H1 (cell line): ENCODE measurements at regions not wholly inside any gene's neighbourhood (a gene's known extent, or its start where the extent isn't known, plus 50 kb on each side); places are given as distances from the start of the nearest gene placed in this dataset.

Source experiments
- CTCF ChIA-PET: fragments of 300-600 bp; sonication (Branson Sonifier 250); formaldehyde crosslinking; loops from one replicate; lab custom pipeline; 2021; ENCODE audit not compliant: partially characterized antibody; lab: Charles Lee
- POLR2A ChIA-PET: fragments of 300-600 bp; sonication (Branson Sonifier 250); formaldehyde crosslinking; loops from one replicate; lab custom pipeline; 2021; ENCODE audit warnings: inconsistent platforms; ENCODE audit not compliant: partially characterized antibody; lab: Charles Lee
- DNase-seq, 2 experiments: peaks; one replicate each; pipeline versions ENCODE4 v3.0.0 to v3.0.0-alpha.2; 2010 to 2022; ENCODE audit warnings: low spot score in 2 of 2, low read depth in 1 of 2, mixed read lengths in 1 of 2
- FAIRE-seq: peaks from 2 replicates; lab custom pipeline; 2011; peaks lifted over from hg19 to GRCh38; lab: Jason Lieb, UNC
- H2AFZ ChIP-seq: 2 replicates; pipeline ENCODE4 v1.8.1; 2012; ENCODE audit warnings: low read length, inconsistent platforms
- H2AK5ac ChIP-seq: 2 replicates; pipeline ENCODE4 v1.6.1; 2013; ENCODE audit warnings: low read depth, low read length
- H2BK120ac ChIP-seq: replicated peaks from 2 replicates; pipeline ENCODE3; 2013; ENCODE audit warnings: low read depth, low read length, inconsistent platforms
- H2BK12ac ChIP-seq: 2 replicates; pipeline ENCODE4 v1.6.1; 2013; ENCODE audit warnings: low read depth, low read length
- H2BK15ac ChIP-seq: 2 replicates; pipeline ENCODE4 v1.6.1; 2013; ENCODE audit warnings: low read length
- H2BK20ac ChIP-seq: 2 replicates; pipeline ENCODE4 v1.6.1; 2013; ENCODE audit warnings: low read length
- H2BK5ac ChIP-seq: 2 replicates; pipeline ENCODE4 v1.6.1; 2013; ENCODE audit warnings: low read depth, low read length
- H3K14ac ChIP-seq: 2 replicates; pipeline ENCODE4 v1.6.1; 2013; ENCODE audit warnings: inconsistent platforms; ENCODE audit not compliant: insufficient read length
- H3K18ac ChIP-seq: 2 replicates; pipeline ENCODE4 v1.6.1; 2013; ENCODE audit warnings: low read length; ENCODE audit errors: extremely low read depth
- H3K23ac ChIP-seq: 2 replicates; pipeline ENCODE4 v1.6.1; 2013; ENCODE audit warnings: inconsistent platforms; ENCODE audit not compliant: insufficient read length
- H3K23me2 ChIP-seq: 2 replicates; pipeline ENCODE4 v1.6.1; 2013; ENCODE audit warnings: low read depth, low read length
- H3K27ac ChIP-seq: 2 replicates; pipeline ENCODE4 v1.6.1; 2011; ENCODE audit warnings: low read depth, low read length, inconsistent platforms
- H3K27me3 ChIP-seq, 4 experiments: replicated peaks in 1 of 4; 1 replicate in 1 of 4; 2 replicates in 3 of 4; pipeline versions ENCODE4 v1.6.1 to v1.8.1; 2011 to 2013; ENCODE audit warnings: low read length in 3 of 4, mild to moderate bottlenecking in 3 of 4, inconsistent platforms in 2 of 4, mixed read lengths in 2 of 4, moderate library complexity in 1 of 4; ENCODE audit not compliant: control insufficient read depth in 3 of 4, insufficient read depth in 3 of 4; ENCODE audit errors: extremely low read depth in 1 of 4
- H3K36me3 ChIP-seq, 4 experiments: 2 replicates each; pipeline versions ENCODE4 v1.6.1 to v1.8.1; 2011 to 2013; ENCODE audit warnings: mild to moderate bottlenecking in 4 of 4, low read length in 3 of 4, moderate library complexity in 2 of 4, control low read depth in 1 of 4, inconsistent platforms in 1 of 4; ENCODE audit not compliant: insufficient read depth in 4 of 4, control insufficient read depth in 2 of 4
- H3K4ac ChIP-seq: replicated peaks from 2 replicates; pipeline ENCODE3; 2013; ENCODE audit warnings: low read length, low read depth, mixed read lengths, inconsistent platforms; ENCODE audit not compliant: insufficient read length
- H3K4me1 ChIP-seq, 4 experiments: replicated peaks in 1 of 4; 1 replicate in 1 of 4; 2 replicates in 3 of 4; pipeline versions ENCODE4 v1.6.1 to v1.8.1; 2011 to 2013; ENCODE audit warnings: low read length in 3 of 4, inconsistent platforms in 2 of 4, mixed read lengths in 1 of 4; ENCODE audit not compliant: insufficient read depth in 4 of 4, control insufficient read depth in 3 of 4
- H3K4me2 ChIP-seq, 2 experiments: 2 replicates each; pipeline versions ENCODE4 v1.6.1 to v1.8.1; 2011 to 2013; ENCODE audit warnings: low read depth in 2 of 2, low read length in 2 of 2, control low read depth in 1 of 2, inconsistent platforms in 1 of 2, mild to moderate bottlenecking in 1 of 2; ENCODE audit not compliant: insufficient read depth in 1 of 2
- H3K4me3 ChIP-seq, 4 experiments: fragments of 200-600, 300-600 bp in 1 of 4; sonication (generic), shearing (Covaris generic), sonication (Bioruptor Twin) in 1 of 4; 2 replicates each; pipeline versions ENCODE4 v1.5.1 to v1.8.1; 2011 to 2016; ENCODE audit warnings: low read length in 4 of 4, low read depth in 3 of 4, control low read depth in 2 of 4, inconsistent platforms in 2 of 4, mild to moderate bottlenecking in 2 of 4, mixed read lengths in 1 of 4, moderate library complexity in 1 of 4; ENCODE audit not compliant: insufficient read depth in 2 of 4; ENCODE audit errors: extremely low read depth in 1 of 4
- H3K56ac ChIP-seq: replicated peaks from 2 replicates; pipeline ENCODE3; 2013; ENCODE audit warnings: low read depth, mild to moderate bottlenecking, mixed read lengths, low read length, inconsistent platforms; ENCODE audit not compliant: insufficient read length
- H3K79me1 ChIP-seq: 2 replicates; pipeline ENCODE4 v1.6.1; 2013; ENCODE audit warnings: low read depth, low read length, control low read depth
- H3K79me2 ChIP-seq, 2 experiments: 2 replicates each; pipeline versions ENCODE4 v1.6.1 to v1.8.1; 2012 to 2013; ENCODE audit warnings: low read length in 2 of 2, mild to moderate bottlenecking in 2 of 2, inconsistent platforms in 1 of 2; ENCODE audit not compliant: insufficient read depth in 2 of 2, control insufficient read depth in 1 of 2
- H3K9ac ChIP-seq, 4 experiments: replicated peaks in 1 of 4; 1 replicate in 1 of 4; 2 replicates in 3 of 4; pipeline versions ENCODE4 v1.6.1 to v1.8.1; 2011 to 2013; ENCODE audit warnings: low read depth in 3 of 4, low read length in 3 of 4, control low read depth in 2 of 4, mild to moderate bottlenecking in 2 of 4, moderate library complexity in 2 of 4, inconsistent platforms in 1 of 4; ENCODE audit errors: extremely low read depth in 1 of 4
- H3K9me3 ChIP-seq, 2 experiments: 2 replicates each; pipeline versions ENCODE4 v1.6.1 to v1.8.1; 2012 to 2013; ENCODE audit warnings: mild to moderate bottlenecking in 2 of 2, moderate library complexity in 2 of 2, control low read depth in 1 of 2, inconsistent platforms in 1 of 2, low read depth in 1 of 2, low read length in 1 of 2, mixed read lengths in 1 of 2; ENCODE audit not compliant: insufficient read depth in 2 of 2
- H4K20me1 ChIP-seq, 2 experiments: replicated peaks in 1 of 2; 2 replicates each; pipeline versions ENCODE3 to v1.8.1; 2011 to 2013; ENCODE audit warnings: inconsistent platforms in 2 of 2, low read length in 2 of 2, mild to moderate bottlenecking in 1 of 2; ENCODE audit not compliant: insufficient read depth in 2 of 2, control insufficient read depth in 1 of 2
- H4K5ac ChIP-seq: 2 replicates; pipeline ENCODE4 v1.6.1; 2013; ENCODE audit warnings: low read length, low read depth, mixed read lengths, inconsistent platforms; ENCODE audit not compliant: insufficient read length
- H4K8ac ChIP-seq: 2 replicates; pipeline ENCODE4 v1.8.0; 2013; ENCODE audit warnings: mild to moderate bottlenecking, moderate library complexity, low read length, inconsistent platforms; ENCODE audit not compliant: insufficient read depth; ENCODE audit errors: extremely low read depth
- H4K91ac ChIP-seq: replicated peaks from 2 replicates; pipeline ENCODE3; 2013; ENCODE audit warnings: low read length, mixed read lengths, inconsistent platforms; ENCODE audit not compliant: insufficient read length
- CBX5 ChIP-seq: fragments of 300-800, 300-1000 bp; sonication (generic); IDR thresholded peaks from 2 replicates; pipeline ENCODE4 v1.7.1; 2016; ENCODE audit warnings: antibody characterized with exemption, low read length, low read depth
- CHD1 ChIP-seq: IDR thresholded peaks from 2 replicates; pipeline ENCODE4 v1.6.1; 2012; ENCODE audit warnings: low read depth, low read length, improper control_type of control experiment
- CHD2 ChIP-seq: IDR thresholded peaks from 2 replicates; pipeline ENCODE4 v1.6.1; 2012; ENCODE audit warnings: low read length, improper control_type of control experiment
- EP300 ChIP-seq, 2 experiments: IDR thresholded peaks; 1 replicate in 1 of 2; 2 replicates in 1 of 2; pipeline ENCODE4 v1.6.1; 2011 to 2012; ENCODE audit warnings: low read depth in 2 of 2, low read length in 2 of 2, mild to moderate bottlenecking in 2 of 2, borderline replicate concordance in 1 of 2, inconsistent platforms in 1 of 2, moderate library complexity in 1 of 2
- JUN ChIP-seq: IDR thresholded peaks from 2 replicates; pipeline ENCODE4 v1.6.1; 2011; ENCODE audit warnings: low read depth, mild to moderate bottlenecking, improper control_type of control experiment, low read length
- MAFK ChIP-seq: IDR thresholded peaks from 2 replicates; pipeline ENCODE4 v1.6.1; 2012; ENCODE audit warnings: low read depth, mild to moderate bottlenecking, improper control_type of control experiment, low read length
- RAD21 ChIP-seq, 2 experiments: IDR thresholded peaks in 1 of 2; conservative IDR thresholded peaks in 1 of 2; 2 replicates each; pipeline ENCODE4 v1.6.1; 2011; ENCODE audit warnings: low read depth in 2 of 2, low read length in 2 of 2, improper control_type of control experiment in 1 of 2, inconsistent platforms in 1 of 2, mild to moderate bottlenecking in 1 of 2, moderate library complexity in 1 of 2
- RFX5 ChIP-seq: IDR thresholded peaks from 2 replicates; pipeline ENCODE4 v1.6.1; 2011; ENCODE audit warnings: low read depth, low read length, improper control_type of control experiment, borderline replicate concordance
- SIRT6 ChIP-seq: IDR thresholded peaks from one replicate; pipeline ENCODE4 v1.7.1; 2012; ENCODE audit warnings: low read length, inconsistent platforms
- SUZ12 ChIP-seq: fragments of 200-600 bp; sonication (generic); IDR thresholded peaks from 2 replicates; pipeline ENCODE4 v1.6.1; 2012; ENCODE audit warnings: mild to moderate bottlenecking, inconsistent platforms, low read length, moderate library complexity, mixed read lengths
- TBP ChIP-seq: IDR thresholded peaks from 2 replicates; pipeline ENCODE4 v1.6.1; 2011; ENCODE audit warnings: low read depth, low read length, improper control_type of control experiment
- TCF12 ChIP-seq: IDR thresholded peaks from 2 replicates; pipeline ENCODE4 v1.6.1; 2011; ENCODE audit warnings: low read depth, mild to moderate bottlenecking, low read length
- WGBS, 2 experiments: shearing (Covaris generic) in 1 of 2; methylation state at CpG; one replicate each; pipeline versions ENCODE4 v1.1.6 to v1.1.7; 2013 to 2015; ENCODE audit warnings: low lambda C conversion rate in 2 of 2, mixed read lengths in 2 of 2, inconsistent platforms in 1 of 2, low coverage in 1 of 2, missing lambda C conversion rate in 1 of 2; ENCODE audit not compliant: insufficient replicate concordance in 2 of 2, insufficient coverage in 1 of 2, insufficient read length in 1 of 2; ENCODE audit errors: extremely low coverage in 1 of 2, missing lambda C conversion rate in 1 of 2; 5-methylcytosine and 5-hydroxymethylcytosine counted together
- TF ChIP-seq, protein P1 (sequence below), 3 experiments: IDR thresholded peaks; 1 replicate in 2 of 3; 2 replicates in 1 of 3; pipeline versions ENCODE4 v1.5.1 to v1.6.1; 2011; ENCODE audit warnings: low read length in 3 of 3, mild to moderate bottlenecking in 3 of 3, inconsistent platforms in 2 of 3, low read depth in 1 of 3, moderate library complexity in 1 of 3; ENCODE audit not compliant: insufficient read depth in 1 of 3; ENCODE audit errors: control extremely low read depth in 1 of 3

DNA sequence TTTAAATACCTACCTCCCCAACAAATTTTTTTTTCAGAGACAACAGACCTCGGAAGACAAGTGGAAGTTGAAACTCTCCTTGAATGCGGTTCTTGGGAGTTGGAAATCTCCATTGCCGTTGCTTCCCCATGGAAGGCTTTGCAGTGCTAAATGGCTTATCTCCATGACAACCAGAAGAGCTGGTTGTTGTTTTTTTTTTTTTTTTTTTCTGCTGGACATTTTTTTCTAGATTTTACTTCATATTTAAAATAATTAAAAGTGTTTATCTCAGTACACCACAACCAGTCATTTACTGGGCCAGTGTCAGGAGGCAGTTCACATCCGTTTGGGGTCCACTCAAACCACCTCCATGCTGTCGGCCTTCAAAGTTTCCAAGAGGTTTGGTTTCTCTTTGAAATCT lies 348.5 kb upstream of the PRKCQ start:
- Histone ChIP-seq H3K36me3 (no peaks in the 10 kb centered on the region), H2AK5ac (no peak overlapping the region), H3K14ac (no peak overlapping the region), H4K5ac (no peak overlapping the region), H4K8ac (no peak overlapping the region), H3K56ac (no peak overlapping the region), H2BK12ac (no peak overlapping the region), H2BK120ac (no peak overlapping the region), H3K79me2 (no peaks in the 10 kb centered on the region), H3K9me3 (no peaks in the 10 kb centered on the region), H3K27me3 (no peaks in the 10 kb centered on the region), H2BK15ac (no peak overlapping the region), H3K4me3 (no peak overlapping the region), H3K9ac (no peak overlapping the region), H3K18ac (no peak overlapping the region), H3K23ac (no peak overlapping the region), H2BK20ac (no peak overlapping the region), H2BK5ac (no peak overlapping the region), H2AFZ (no peak overlapping the region), H3K4me2 (no peak overlapping the region), H4K20me1 (no peaks in the 10 kb centered on the region), H3K23me2 (no peaks in the 10 kb centered on the region), H3K27ac (no peak overlapping the region), H3K4me1 (no peaks in the 10 kb centered on the region; a peak in 1 of 7 replicates), H4K91ac (no peak overlapping the region), H3K4ac (no peak overlapping the region), H3K79me1 (no peaks in the 10 kb centered on the region)
- FAIRE-seq (no peak), DNase-seq (no peak)
- POLR2A ChIA-PET, result no interaction called here
- CTCF ChIA-PET, result interaction anchor here (1.4 to 1.5 kb wide), 2 partner anchors 10 to 87 kb away, joined by 4 to 5 read pairs; no protein-coding TSS in a partner anchor
- 76% methylated on average over 5 of the region's 5 CpGs; no CpG with 5 or more reads in 1 of the 2 experiments for WGBS, 2 experiments
- TF ChIP-seq, protein P1, sequence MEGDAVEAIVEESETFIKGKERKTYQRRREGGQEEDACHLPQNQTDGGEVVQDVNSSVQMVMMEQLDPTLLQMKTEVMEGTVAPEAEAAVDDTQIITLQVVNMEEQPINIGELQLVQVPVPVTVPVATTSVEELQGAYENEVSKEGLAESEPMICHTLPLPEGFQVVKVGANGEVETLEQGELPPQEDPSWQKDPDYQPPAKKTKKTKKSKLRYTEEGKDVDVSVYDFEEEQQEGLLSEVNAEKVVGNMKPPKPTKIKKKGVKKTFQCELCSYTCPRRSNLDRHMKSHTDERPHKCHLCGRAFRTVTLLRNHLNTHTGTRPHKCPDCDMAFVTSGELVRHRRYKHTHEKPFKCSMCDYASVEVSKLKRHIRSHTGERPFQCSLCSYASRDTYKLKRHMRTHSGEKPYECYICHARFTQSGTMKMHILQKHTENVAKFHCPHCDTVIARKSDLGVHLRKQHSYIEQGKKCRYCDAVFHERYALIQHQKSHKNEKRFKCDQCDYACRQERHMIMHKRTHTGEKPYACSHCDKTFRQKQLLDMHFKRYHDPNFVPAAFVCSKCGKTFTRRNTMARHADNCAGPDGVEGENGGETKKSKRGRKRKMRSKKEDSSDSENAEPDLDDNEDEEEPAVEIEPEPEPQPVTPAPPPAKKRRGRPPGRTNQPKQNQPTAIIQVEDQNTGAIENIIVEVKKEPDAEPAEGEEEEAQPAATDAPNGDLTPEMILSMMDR (IDR thresholded peaks at IDR 0.05; ENCODE audit: control extremely low read depth in 1 of 3, insufficient read depth in 1 of 3, low read depth in 1 of 3, low read length in 3 of 3), result no peak
- TF ChIP-seq MAFK, result no peak
- TF ChIP-seq CHD1, result no peak
- TF ChIP-seq RAD21 (IDR thresholded peaks at IDR 0.05 in 1 of 2, conservative IDR thresholded peaks at IDR 0.05 in 1 of 2; ENCODE audit: low read depth in 2 of 2, low read length in 2 of 2), result no peak
- TF ChIP-seq SIRT6, result no peak
- TF ChIP-seq TBP, result no peak
- no peak for TF ChIP-seq TCF12
- TF ChIP-seq JUN, result no peak
- no peak for TF ChIP-seq EP300 (IDR thresholded peaks at IDR 0.05; ENCODE audit: borderline replicate concordance in 1 of 2, low read depth in 2 of 2, low read length in 2 of 2)
- TF ChIP-seq CBX5, result no peak
- TF ChIP-seq RFX5, result no peak
- no peak for TF ChIP-seq SUZ12
- no peak for TF ChIP-seq CHD2
